Right forelimb (tissue), 1 donor: ENCODE measurements at regions not wholly inside any gene's neighbourhood (a gene's known extent, or its start where the extent isn't known, plus 50 kb on each side); places are given as distances from the start of the nearest gene placed in this dataset.
"Not testable (repeated sequence)": the region's sequence is repeated elsewhere in the genome, so short reads cannot be mapped to it uniquely, and the experiment has no call there.

Experiments
- DNase-seq: peaks from one replicate; pipeline ENCODE4 v3.0.0-alpha.2; 2018

DNA sequence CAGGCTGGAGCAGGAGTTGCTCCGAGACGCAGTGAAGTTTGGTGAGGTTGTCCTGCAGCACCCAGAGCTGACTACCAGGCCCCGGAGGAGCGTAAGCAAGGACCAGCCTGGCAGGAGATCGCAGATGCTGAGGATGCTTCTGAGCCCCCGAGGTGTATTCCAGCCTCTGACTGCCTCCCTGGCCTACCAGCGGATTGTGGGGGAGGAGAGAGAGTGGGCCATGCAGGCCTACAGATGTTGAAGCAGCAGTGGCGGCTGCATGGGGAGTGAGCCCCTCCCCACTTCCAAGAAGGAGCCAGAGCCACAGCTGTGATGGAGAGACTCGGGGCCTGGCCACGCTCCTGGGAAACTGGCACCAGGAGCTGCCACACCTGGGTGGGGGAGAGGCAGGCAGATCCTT is 302.5 kb upstream of the PROK2 start:
- DNase-seq, result no peak

GRCh38 chr3:72086743-72087087 is 301.8 kb upstream of the PROK2 start:
- no peak for DNase-seq

GRCh38 chr3:72086042-72086742 is 301.2 kb upstream of the PROK2 start:
- no peak for DNase-seq

- DNase-seq, result no peak
Observed at GRCh38 chr3:72085036-72085435, 300.1 kb upstream of the PROK2 start.

- no peak for DNase-seq
Observed at GRCh38 chr3:72082776-72083462, 298.0 kb upstream of the PROK2 start.

DNA sequence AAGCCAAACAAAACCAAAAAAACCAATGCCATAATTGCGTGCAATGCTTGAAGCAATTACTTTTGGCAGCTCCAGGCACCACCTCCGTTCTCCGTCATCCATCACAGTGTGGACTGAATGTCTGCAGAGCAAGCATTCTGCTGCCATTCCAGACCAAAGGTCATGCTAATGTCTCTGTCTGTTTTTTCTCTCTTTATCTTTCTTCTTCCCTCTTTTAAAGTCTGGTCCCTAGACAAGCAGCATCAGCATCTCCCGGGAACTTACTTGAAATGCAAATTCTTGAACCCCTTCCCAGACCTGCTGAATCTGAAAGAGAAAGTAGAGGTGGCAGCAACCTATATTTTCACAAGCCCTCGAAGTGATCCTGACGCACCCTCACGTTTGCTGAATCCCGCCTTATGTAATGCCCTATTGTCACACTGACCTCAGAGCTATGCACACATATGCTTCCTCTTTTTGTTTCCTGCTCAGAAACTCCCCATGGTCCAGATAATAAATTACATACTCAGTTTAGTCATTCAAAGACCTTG is 297.3 kb upstream of the PROK2 start:
- no peak for DNase-seq

- no peak for DNase-seq
Observed at GRCh38 chr3:72081471-72082185, 296.7 kb upstream of the PROK2 start.

- DNase-seq, result no peak
Observed at GRCh38 chr3:72080800-72081199, 295.9 kb upstream of the PROK2 start.

- DNase-seq, result no peak
Observed at GRCh38 chr3:72080095-72080494, 295.1 kb upstream of the PROK2 start.

DNA sequence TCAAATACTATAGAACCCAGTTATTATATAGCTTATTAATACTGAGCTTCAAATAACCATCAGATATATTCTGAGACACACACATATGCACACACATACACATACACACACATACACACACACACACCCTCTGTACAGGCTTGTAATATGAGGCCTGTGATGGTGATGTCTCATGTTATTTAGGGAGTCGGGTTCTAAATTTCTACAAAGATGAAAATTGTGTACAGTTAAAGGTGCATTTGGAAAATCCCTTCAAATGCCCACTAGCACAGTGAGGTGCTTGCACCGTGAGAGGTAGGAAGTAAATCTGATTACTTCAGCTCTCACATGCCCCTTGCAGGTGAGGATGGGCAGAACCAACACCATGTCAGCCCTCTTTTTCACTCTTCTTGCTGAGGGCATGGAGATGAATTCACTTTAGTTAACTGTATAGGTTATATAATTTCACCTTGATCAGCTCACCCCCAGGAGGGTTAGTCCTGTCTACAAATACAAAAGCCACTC is 294.5 kb upstream of the PROK2 start:
- DNase-seq, result no peak

GRCh38 chr3:72078676-72079368 is 293.9 kb upstream of the PROK2 start:
- DNase-seq, result no peak

DNA sequence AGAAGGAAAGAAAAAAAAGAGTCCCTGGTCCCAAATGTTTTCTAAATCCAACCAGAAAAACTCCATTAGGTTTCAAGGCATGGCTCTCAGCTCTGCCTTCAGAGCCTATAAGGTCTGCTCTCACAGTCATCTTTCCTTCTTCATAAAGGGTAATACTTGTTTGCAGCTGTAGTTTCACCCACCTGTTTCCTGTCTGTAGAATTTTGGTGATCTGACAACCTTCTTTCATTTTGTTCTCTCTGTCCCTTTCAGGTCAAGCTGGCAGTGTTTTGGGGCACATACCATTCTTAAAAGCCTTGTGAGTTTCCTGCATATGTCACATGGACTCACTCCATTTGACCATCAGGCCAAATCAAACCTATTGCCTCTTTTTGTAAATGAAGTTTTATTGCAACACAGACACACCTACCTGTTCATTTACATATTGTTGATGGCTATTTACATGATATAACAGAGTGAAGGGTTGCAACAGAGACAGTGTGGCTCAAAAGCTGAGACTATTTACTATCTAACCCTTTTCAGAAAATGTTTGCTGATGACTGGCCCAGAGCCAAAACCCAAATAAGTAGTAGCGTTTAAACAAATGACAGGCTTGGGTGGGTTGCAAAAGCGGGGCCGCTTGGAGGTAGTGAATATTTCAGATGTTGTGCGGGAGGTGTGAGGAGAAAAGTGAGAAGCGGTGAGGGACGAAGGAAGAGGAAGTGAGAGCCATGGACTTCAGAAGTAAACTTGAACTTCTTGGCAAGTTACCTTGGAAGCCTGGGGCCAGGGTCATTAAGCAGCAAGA is 292.7 kb upstream of the PROK2 start:
- no peak for DNase-seq

DNA sequence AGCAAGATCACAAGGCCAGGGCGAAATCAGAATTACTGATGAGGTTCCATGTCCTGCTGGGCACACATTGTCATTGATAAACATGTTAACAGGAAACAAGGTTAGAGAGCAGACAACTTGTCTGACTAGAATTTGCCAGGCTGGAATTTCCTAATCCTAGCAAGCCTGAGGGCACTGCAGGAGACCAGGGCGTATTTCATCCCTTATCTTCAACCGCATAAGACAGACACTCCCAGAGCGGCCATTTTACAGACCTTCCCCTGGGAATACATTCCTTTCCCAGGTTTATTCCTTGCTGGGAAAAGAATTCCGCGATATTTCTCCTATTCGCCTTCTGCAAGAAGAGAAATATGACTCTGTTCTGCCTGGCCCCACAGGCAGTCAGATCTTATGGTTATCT is 290.9 kb upstream of the PROK2 start:
- not testable (repeated sequence) for DNase-seq

DNA sequence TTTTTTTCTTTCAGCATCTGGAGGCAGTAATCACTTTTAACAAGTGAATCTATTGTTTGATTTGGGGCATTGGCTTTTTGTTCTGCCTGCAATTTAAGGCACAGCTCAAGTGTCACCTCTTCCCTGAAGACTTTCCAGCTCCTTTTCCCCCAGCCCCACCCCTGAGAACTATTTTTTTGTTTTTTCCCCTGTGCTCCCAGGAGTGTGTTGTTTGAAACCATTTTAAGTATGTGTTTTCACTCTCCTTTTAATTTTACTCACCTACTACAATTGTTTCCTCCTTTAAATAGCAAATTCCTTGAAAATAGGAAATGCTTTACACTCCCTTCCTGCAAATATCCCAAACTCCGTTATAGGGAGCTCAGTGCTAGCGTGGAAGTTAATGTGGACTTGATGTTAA is 286.7 kb upstream of the PROK2 start:
- DNase-seq, result no peak

GRCh38 chr3:72070005-72070404 is 285.1 kb upstream of the PROK2 start:
- no peak for DNase-seq

- no peak for DNase-seq
Observed at GRCh38 chr3:72069543-72069942, 284.6 kb upstream of the PROK2 start.

GRCh38 chr3:72068621-72069020 is 283.7 kb upstream of the PROK2 start:
- no peak for DNase-seq

DNA sequence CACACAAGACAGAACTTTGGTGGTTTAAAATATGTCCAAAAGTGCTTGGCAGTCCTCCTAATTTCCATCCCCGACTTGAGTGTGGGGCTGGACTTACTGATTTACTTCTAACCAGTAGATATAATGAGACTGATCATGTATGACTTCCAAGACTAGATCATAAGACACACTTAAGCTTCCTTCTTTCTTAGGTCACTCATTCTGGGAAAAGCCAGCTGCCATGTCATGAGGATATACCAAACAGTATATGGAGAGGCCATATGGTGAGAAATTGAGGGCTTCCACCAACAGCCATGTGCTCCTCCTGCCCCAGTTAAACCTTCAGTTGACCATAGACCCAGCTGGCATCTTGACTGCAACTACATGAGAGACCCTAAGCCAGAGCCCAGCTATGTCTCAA is 282.8 kb upstream of the PROK2 start:
- DNase-seq, result no peak

DNA sequence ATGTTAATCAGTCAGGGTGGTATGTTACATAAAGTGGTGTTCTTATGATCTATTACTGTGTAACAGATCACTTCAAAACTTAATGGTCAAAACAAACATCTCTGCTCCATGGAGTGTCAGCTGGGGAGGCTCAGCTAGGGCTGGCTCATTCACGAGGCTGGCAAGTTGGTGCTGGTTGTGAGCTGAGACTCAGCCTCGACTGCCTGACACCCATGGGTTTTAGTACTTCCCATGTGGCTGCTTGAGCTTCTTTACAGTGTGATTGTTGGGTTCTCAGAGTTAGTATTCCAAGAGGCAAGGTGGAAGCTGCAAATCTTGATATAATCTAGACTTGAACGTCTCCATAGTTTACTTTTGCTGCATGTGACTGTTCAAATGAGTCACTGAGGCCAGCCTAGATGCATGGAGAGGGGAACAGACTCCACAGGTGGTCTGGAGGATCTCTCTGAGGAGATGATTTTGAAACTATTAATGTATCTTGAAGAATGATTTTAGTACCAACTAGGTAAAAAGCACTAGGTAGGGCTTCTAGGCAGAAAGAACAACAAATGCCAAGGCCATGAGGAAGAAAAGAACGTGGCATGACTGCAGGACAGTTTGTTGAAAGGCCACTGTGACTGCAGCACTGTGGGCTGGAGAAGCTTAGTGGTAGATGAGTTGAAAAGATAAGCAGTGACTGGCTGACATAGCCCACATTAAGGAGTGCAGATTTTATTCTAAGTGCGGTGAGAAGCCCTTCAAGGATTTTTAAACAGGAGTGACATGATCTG is 281.1 kb upstream of the PROK2 start:
- no peak for DNase-seq

- DNase-seq, result no peak
Observed at GRCh38 chr3:72065236-72065635, 280.3 kb upstream of the PROK2 start.

DNA sequence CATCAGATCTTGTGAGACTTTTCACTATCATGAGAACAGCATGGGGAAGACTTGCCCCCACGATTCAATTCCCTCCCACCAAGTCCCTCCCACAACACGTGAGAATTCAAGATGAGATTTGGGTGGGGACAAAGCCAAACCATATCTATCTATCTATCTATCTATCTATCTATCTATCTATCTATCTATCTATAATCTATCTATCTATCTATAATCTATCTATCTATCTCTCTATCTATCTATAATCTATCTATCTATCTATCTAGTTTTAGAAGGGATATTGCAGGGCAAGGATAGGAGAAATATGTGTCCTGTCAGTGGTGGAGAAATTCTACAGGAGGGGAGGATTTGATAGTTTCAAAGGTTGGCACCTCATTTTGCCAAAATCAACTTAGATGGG is 279.8 kb upstream of the PROK2 start:
- not testable (repeated sequence) for DNase-seq
